Effector CD4-positive, alpha-beta T cell (primary cell): ENCODE measurements at regions not wholly inside any gene's neighbourhood (a gene's known extent, or its start where the extent isn't known, plus 50 kb on each side); places are given as distances from the start of the nearest gene placed in this dataset.
A peak's percentile ranks its signal among the peaks of the same experiment; 100 is the strongest.

Experiments
- DNase-seq: peaks from one replicate; pipeline ENCODE4 v3.0.0-alpha.2; 2020

GRCh38 chr12:46462641-46463355, 90.2 kb upstream of the SLC38A2 start:
- DNase-seq, result no peak

- no peak for DNase-seq
Measured at GRCh38 chr12:46461907-46462640, 89.5 kb upstream of the SLC38A2 start.

GRCh38 chr12:46461459-46461858, 88.9 kb upstream of the SLC38A2 start:
- DNase-seq, result no peak

GRCh38 chr12:46460682-46461210, 88.2 kb upstream of the SLC38A2 start:
- DNase-seq, result no peak

GRCh38 chr12:46459861-46460545, 87.4 kb upstream of the SLC38A2 start:
- peak; percentile 3 for DNase-seq

GRCh38 chr12:46459111-46459510, 86.5 kb upstream of the SLC38A2 start:
- no peak for DNase-seq

GRCh38 chr12:46458500-46459102, 86.0 kb upstream of the SLC38A2 start:
- no peak for DNase-seq

GRCh38 chr12:46457958-46458357, 85.4 kb upstream of the SLC38A2 start:
- DNase-seq, result no peak

- DNase-seq, result no peak
Measured at GRCh38 chr12:46456356-46457334, 84.1 kb upstream of the SLC38A2 start.

- no peak for DNase-seq
Measured at GRCh38 chr12:46455648-46456352, 83.2 kb upstream of the SLC38A2 start.

GRCh38 chr12:46454981-46455380, 82.4 kb upstream of the SLC38A2 start:
- DNase-seq, result no peak

GRCh38 chr12:46453428-46453827, 80.9 kb upstream of the SLC38A2 start:
- DNase-seq, result no peak

- no peak for DNase-seq
Measured at GRCh38 chr12:46452776-46453175, 80.2 kb upstream of the SLC38A2 start.

GRCh38 chr12:46452061-46452615, 79.6 kb upstream of the SLC38A2 start:
- no peak for DNase-seq

GRCh38 chr12:46451276-46452021, 78.9 kb upstream of the SLC38A2 start:
- DNase-seq, result no peak

- no peak for DNase-seq
Measured at GRCh38 chr12:46450279-46450748, 77.7 kb upstream of the SLC38A2 start.

GRCh38 chr12:46449856-46450255, 77.3 kb upstream of the SLC38A2 start:
- DNase-seq, result no peak

- no peak for DNase-seq
Measured at GRCh38 chr12:46449316-46449715, 76.7 kb upstream of the SLC38A2 start.

GRCh38 chr12:46446645-46447044, 74.1 kb upstream of the SLC38A2 start:
- DNase-seq, result no peak
